ENCODE measurements at regions not wholly inside any gene's neighbourhood (a gene's known extent, or its start where the extent isn't known, plus 50 kb on each side); places are given as distances from the start of the nearest gene placed in this dataset.

DNA sequence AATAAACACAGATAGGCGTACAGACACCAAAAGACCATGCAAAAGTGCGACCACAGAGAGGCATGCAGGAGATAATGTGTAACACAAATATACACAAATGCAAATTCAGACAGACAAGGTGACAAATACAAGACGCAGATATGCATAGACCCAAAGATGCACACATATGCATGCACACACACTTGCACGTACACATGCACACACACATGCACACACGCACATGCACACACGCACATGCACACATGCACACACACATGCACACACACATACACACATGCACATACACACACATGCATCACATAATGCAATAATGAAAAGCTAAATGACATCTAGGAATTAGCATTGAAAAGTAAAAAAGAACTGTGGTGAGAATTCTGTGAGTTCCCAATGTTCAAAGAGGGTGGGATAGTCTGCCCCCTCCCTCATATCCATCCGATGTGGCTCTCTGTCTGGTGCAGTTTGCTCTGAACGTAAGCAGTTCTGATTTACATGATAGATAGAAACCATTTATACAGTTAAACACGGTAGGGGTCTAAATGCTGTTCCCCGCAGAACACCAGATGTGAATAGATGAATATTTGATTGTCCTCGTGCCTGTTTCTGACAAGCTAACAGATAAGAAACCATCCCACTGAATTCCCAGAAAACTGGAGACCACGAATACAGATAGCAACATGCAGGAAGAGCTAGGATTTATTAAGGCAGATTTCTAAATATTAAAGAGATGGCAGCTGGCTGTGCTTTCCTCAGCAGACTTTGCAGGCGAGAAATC lies 186.1 kb downstream of the TMEM114 start:
- ATAC-seq (no peak), DNase-seq (ENCODE audit: low read depth, low spot score) (no peak)
- Histone ChIP-seq H3K27ac (ENCODE audit: low read depth, low read length) (no peak overlapping the region), H3K4me1 (ENCODE audit: control insufficient read depth in 1 of 2, insufficient read depth in 2 of 2, low read length in 2 of 2) (no peaks in the 10 kb centered on the region), H3K27me3 (ENCODE audit: insufficient read depth, low read length) (no peaks in the 10 kb centered on the region), H3K36me3 (ENCODE audit: control insufficient read depth in 1 of 2, insufficient read depth in 2 of 2, low read length in 2 of 2) (no peaks in the 10 kb centered on the region), H2AFZ (ENCODE audit: low read depth, low read length, poor library complexity, severe bottlenecking) (no peak overlapping the region), H3K9me2 (ENCODE audit: insufficient read depth) (no peaks in the 10 kb centered on the region), H3K9ac (ENCODE audit: low read length) (no peak overlapping the region), H3K9me3 (ENCODE audit: control insufficient read depth in 1 of 2, insufficient read depth in 1 of 2, low read depth in 1 of 2, low read length in 2 of 2) (no peaks in the 10 kb centered on the region), H3K4me2 (ENCODE audit: low read length) (no peak overlapping the region), H3K79me2 (ENCODE audit: insufficient read depth, low read length) (no peaks in the 10 kb centered on the region), H3K4me3 (replicated peaks in 1 of 2; ENCODE audit: low read depth in 1 of 2, low read length in 2 of 2) (no peak overlapping the region), H4K20me1 (ENCODE audit: insufficient read depth) (no peaks in the 10 kb centered on the region)
- ChIA-PET CTCF (no interaction called here), RAD21 (ENCODE audit: low non-redundant PET in 1 of 2, low total read pairs in 2 of 2, uncharacterized antibody in 2 of 2, unreplicated experiment in 2 of 2) (no interaction called here), POLR2A (no interaction called here)
- TF ChIP-seq EGR1 (IDR thresholded peaks at IDR 0.05; ENCODE audit: low read depth), result no peak
- TF ChIP-seq, protein P1, sequence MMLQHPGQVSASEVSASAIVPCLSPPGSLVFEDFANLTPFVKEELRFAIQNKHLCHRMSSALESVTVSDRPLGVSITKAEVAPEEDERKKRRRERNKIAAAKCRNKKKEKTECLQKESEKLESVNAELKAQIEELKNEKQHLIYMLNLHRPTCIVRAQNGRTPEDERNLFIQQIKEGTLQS (IDR thresholded peaks at IDR 0.05), result no peak
- TF ChIP-seq ELF1 (IDR thresholded peaks at IDR 0.05; ENCODE audit: borderline replicate concordance, low read depth), result no peak
- TF ChIP-seq, protein P2, sequence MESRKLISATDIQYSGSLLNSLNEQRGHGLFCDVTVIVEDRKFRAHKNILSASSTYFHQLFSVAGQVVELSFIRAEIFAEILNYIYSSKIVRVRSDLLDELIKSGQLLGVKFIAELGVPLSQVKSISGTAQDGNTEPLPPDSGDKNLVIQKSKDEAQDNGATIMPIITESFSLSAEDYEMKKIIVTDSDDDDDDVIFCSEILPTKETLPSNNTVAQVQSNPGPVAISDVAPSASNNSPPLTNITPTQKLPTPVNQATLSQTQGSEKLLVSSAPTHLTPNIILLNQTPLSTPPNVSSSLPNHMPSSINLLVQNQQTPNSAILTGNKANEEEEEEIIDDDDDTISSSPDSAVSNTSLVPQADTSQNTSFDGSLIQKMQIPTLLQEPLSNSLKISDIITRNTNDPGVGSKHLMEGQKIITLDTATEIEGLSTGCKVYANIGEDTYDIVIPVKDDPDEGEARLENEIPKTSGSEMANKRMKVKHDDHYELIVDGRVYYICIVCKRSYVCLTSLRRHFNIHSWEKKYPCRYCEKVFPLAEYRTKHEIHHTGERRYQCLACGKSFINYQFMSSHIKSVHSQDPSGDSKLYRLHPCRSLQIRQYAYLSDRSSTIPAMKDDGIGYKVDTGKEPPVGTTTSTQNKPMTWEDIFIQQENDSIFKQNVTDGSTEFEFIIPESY (IDR thresholded peaks at IDR 0.05; ENCODE audit: extremely low read depth, insufficient replicate concordance, low read length), result no peak
- TF ChIP-seq YY1 (IDR thresholded peaks at IDR 0.05; ENCODE audit: extremely low read depth, insufficient replicate concordance, low read depth, low read length), result no peak
- no peak for TF ChIP-seq EZH2phosphoT487 (IDR thresholded peaks at IDR 0.05; ENCODE audit: borderline replicate concordance)
- TF ChIP-seq RAD21 (IDR thresholded peaks at IDR 0.05; ENCODE audit: low read depth), result no peak
- TF ChIP-seq SP1 (IDR thresholded peaks at IDR 0.05; ENCODE audit: low read depth), result no peak
- no peak for TF ChIP-seq EZH2 (IDR thresholded peaks at IDR 0.05)
- TF ChIP-seq SIN3A (IDR thresholded peaks at IDR 0.05; ENCODE audit: low read depth), result no peak
- TF ChIP-seq FOSL1 (IDR thresholded peaks at IDR 0.05; ENCODE audit: low read depth), result no peak
- TF ChIP-seq, protein P3, sequence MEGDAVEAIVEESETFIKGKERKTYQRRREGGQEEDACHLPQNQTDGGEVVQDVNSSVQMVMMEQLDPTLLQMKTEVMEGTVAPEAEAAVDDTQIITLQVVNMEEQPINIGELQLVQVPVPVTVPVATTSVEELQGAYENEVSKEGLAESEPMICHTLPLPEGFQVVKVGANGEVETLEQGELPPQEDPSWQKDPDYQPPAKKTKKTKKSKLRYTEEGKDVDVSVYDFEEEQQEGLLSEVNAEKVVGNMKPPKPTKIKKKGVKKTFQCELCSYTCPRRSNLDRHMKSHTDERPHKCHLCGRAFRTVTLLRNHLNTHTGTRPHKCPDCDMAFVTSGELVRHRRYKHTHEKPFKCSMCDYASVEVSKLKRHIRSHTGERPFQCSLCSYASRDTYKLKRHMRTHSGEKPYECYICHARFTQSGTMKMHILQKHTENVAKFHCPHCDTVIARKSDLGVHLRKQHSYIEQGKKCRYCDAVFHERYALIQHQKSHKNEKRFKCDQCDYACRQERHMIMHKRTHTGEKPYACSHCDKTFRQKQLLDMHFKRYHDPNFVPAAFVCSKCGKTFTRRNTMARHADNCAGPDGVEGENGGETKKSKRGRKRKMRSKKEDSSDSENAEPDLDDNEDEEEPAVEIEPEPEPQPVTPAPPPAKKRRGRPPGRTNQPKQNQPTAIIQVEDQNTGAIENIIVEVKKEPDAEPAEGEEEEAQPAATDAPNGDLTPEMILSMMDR (IDR thresholded peaks at IDR 0.05 in 2 of 3, conservative IDR thresholded peaks at IDR 0.05 in 1 of 3; ENCODE audit: borderline replicate concordance in 1 of 3, insufficient read depth in 1 of 3, low read depth in 2 of 3, low read length in 2 of 3), result no peak
- intact Hi-C loops (cut with micrococcal nuclease), result no loop called here
- BruUV-seq (replicated peaks), result no TSS peak

Measured in HCT116 (cell line).